Progenitor cell of endocrine pancreas (in vitro differentiated cells): ENCODE measurements at regions not wholly inside any gene's neighbourhood (a gene's known extent, or its start where the extent isn't known, plus 50 kb on each side); places are given as distances from the start of the nearest gene placed in this dataset.

ENCODE experiments used
- DNase-seq: peaks from one replicate; pipeline ENCODE4 v3.0.0; 2021; ENCODE audit warnings: low spot score; ENCODE audit not compliant: unreplicated experiment
- H3K27ac Mint-ChIP-seq: 2 replicates; pipeline ENCODE4 v1.8.0; 2021; ENCODE audit warnings: mild to moderate bottlenecking, moderate library complexity, mixed read lengths
- H3K27me3 Mint-ChIP-seq: 2 replicates; pipeline ENCODE4 v1.8.0; 2021; ENCODE audit warnings: mixed read lengths
- H3K36me3 Mint-ChIP-seq: 2 replicates; pipeline ENCODE4 v1.8.0; 2022; ENCODE audit warnings: mixed read lengths; ENCODE audit not compliant: insufficient read depth
- H3K4me1 Mint-ChIP-seq: 2 replicates; pipeline ENCODE4 v1.8.0; 2021; ENCODE audit warnings: low read depth, mixed read lengths
- H3K4me3 Mint-ChIP-seq: 2 replicates; pipeline ENCODE4 v1.8.0; 2021; ENCODE audit warnings: low read depth, mild to moderate bottlenecking, moderate library complexity, mixed read lengths
- H3K9me3 Mint-ChIP-seq: 2 replicates; pipeline ENCODE4 v1.8.0; 2021; ENCODE audit warnings: low read depth, mixed read lengths
- TF ChIP-seq, protein P1 (sequence below): fragments of 200-600 bp; sonication (generic); IDR thresholded peaks from one replicate; pipeline ENCODE4 v1.5.0; 2021; ENCODE audit warnings: antibody characterized with exemption, mild to moderate bottlenecking; ENCODE audit not compliant: unreplicated experiment

DNA sequence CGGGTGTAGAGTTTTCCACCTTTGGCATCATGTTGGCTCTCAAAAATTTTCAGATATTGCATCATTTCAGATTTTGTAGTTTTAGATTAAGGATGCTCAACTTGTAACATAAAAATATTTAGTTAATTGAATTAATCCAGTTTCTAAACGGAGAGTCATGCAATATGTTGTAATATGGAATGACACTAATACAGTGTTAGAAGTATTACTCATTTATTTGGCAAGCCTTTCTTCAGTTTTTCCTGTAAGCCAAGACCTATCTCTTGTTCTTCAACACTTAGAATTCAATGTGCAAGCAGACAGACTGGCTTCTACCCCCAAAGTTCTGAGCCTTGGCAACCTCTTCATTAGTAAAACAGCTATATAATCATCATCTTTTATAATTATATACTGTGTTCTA, 985.0 kb upstream of the GOT2 start:
- TF ChIP-seq, protein P1, sequence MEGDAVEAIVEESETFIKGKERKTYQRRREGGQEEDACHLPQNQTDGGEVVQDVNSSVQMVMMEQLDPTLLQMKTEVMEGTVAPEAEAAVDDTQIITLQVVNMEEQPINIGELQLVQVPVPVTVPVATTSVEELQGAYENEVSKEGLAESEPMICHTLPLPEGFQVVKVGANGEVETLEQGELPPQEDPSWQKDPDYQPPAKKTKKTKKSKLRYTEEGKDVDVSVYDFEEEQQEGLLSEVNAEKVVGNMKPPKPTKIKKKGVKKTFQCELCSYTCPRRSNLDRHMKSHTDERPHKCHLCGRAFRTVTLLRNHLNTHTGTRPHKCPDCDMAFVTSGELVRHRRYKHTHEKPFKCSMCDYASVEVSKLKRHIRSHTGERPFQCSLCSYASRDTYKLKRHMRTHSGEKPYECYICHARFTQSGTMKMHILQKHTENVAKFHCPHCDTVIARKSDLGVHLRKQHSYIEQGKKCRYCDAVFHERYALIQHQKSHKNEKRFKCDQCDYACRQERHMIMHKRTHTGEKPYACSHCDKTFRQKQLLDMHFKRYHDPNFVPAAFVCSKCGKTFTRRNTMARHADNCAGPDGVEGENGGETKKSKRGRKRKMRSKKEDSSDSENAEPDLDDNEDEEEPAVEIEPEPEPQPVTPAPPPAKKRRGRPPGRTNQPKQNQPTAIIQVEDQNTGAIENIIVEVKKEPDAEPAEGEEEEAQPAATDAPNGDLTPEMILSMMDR: no peak
- H3K27me3 Mint-ChIP-seq: no peaks in the 10 kb centered on the region
- no peaks in the 10 kb centered on the region for H3K9me3 Mint-ChIP-seq
- H3K4me3 Mint-ChIP-seq: no peak overlapping the region
- no peak overlapping the region for H3K27ac Mint-ChIP-seq
- no peak for DNase-seq
- no peaks in the 10 kb centered on the region for H3K36me3 Mint-ChIP-seq
- H3K4me1 Mint-ChIP-seq: peaks cover 9% of the 10 kb centered on the region

DNA sequence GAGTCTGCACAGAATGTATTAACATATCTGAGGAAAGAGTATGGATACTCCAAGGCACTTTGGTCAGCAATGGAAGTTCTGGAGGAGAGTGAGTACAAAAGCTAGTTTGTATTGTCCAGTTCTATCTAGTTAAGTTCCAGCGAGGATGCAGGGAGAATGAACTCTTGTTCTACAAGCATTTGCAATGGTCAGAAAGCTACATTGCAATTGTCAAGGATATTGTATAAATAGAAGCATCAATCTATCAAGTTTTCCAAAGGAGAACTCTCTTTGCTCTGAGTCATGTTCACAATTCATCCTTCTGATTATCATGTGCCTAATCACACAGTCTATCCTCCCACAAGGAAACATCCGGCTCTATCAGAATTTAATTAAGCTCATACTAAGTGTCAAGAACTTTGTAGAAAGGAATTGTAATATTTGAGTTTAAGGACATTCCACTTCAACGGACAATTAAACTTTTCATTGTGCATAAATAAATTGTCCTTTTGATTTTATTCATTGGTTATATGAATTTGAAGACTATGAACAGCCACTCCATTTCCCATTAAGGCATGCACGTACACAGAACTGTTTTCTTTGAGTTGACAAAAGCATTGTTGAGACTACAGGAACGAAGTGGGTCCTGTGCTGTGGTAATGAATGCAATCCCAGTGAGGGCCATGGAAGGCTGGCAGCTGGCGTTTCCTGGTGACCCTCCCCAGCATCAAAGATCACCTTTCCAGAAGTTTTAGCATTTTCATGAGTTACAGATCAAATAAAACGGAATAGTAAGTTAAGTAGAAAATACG, 973.5 kb upstream of the GOT2 start:
- DNase-seq: no peak
- no peaks in the 10 kb centered on the region for H3K27me3 Mint-ChIP-seq
- TF ChIP-seq, protein P1: no peak
- H3K4me1 Mint-ChIP-seq: no peaks in the 10 kb centered on the region
- H3K4me3 Mint-ChIP-seq: no peak overlapping the region
- H3K9me3 Mint-ChIP-seq: no peaks in the 10 kb centered on the region
- H3K36me3 Mint-ChIP-seq: no peaks in the 10 kb centered on the region
- H3K27ac Mint-ChIP-seq: no peak overlapping the region

DNA sequence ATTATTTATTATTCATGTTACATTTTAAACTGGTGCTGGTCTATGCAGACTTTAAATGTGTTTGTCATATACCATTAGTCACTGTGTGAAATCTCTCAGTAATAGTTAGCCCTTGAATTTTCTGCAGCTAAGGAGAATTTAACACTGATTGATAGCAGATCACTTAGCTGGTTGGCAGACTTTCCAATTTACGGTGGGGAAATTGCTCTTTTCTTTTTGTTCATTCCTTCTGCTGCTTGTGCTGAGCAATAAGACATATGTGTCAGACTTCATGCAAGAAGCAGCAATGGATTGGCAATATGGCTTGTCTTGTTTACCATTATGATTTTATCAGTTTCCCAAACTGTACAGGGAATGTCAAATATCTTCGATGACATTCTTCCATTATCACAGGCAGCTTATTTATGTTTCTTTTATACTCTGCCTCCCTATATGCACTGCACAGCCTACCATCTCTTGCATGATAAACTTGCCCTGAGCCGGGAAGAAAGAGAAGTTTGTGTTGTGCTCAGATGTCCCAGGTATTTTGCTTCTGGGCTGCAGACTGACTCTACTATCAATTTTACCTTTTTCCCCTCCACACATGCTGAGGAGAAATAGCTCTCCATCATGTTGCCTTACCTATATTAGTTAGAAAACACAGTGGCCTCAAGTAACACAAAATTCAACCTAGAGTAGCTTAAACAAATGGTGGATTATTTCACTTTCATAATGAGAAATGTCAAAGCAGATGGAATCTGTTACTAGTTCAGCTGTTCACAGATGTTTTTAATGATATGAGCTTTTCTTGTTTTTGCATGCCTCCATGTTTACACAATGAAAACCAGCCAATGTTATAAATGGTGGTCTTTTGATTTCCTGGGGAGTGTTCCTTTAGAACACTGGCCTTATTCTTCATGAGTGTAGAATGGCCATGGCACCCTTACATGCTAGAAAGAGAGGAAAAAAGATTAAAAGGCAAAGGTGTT, 968.1 kb upstream of the GOT2 start:
- TF ChIP-seq, protein P1: no peak
- no peak for DNase-seq
- no peaks in the 10 kb centered on the region for H3K27me3 Mint-ChIP-seq
- no peaks in the 10 kb centered on the region for H3K9me3 Mint-ChIP-seq
- H3K36me3 Mint-ChIP-seq: no peaks in the 10 kb centered on the region
- H3K27ac Mint-ChIP-seq: no peak overlapping the region
- peaks cover 3% of the 10 kb centered on the region for H3K4me1 Mint-ChIP-seq
- no peak overlapping the region for H3K4me3 Mint-ChIP-seq

DNA sequence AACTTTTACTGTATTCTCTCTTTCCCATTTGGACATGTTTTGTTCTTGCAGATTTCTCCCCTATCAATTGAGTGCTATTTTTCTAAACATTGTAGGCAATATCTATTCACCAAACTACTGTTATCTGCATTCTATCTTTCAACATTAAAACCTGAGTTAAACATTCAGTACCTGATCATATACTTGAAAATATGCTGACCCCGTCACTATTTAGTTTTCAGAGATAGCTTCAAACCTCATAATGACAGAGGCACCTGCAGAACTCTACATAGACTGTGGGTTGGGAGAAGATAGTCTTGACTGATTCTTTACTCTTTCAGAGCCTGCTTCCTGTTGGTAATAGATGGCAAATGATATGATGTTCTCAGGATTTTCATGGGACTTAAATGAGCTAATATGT, 965.7 kb upstream of the GOT2 start:
- H3K27me3 Mint-ChIP-seq: no peaks in the 10 kb centered on the region
- H3K36me3 Mint-ChIP-seq: no peaks in the 10 kb centered on the region
- H3K27ac Mint-ChIP-seq: no peak overlapping the region
- TF ChIP-seq, protein P1: no peak
- no peak overlapping the region for H3K4me3 Mint-ChIP-seq
- peaks cover 3% of the 10 kb centered on the region for H3K4me1 Mint-ChIP-seq
- H3K9me3 Mint-ChIP-seq: no peaks in the 10 kb centered on the region
- no peak for DNase-seq

DNA sequence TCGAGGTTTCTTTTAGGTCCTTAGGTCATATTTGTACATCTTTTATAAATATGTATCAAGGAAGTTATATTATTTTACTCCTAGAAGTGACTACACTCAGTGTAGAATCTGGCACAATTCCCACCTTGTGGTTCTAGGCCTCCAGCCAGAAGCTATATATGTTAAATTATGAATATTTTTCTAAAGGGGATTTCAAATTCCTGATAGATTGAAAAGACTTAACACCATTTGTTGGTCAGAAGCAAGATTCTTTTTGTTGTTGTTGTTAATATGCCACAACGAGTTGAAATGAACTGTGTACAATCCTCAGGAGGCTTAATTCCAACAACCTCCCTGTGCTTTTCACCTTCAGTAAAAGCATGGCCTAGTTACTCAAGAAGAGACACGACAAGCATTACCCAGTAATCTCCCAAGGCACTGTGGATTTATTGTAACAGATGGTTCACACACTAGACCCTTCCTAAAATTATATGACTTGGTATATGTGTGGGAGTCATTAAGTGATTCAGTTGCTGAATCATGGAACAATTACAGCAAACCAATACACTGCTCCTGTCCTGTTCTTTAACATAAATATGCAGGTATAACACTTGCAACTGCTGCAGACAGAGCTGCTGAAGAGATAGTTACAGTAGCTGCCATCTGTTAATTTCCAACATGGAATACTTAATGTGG, 964.4 kb upstream of the GOT2 start:
- Mint-ChIP-seq H3K27ac (no peak overlapping the region), H3K27me3 (no peaks in the 10 kb centered on the region), H3K4me1 (peaks cover 3% of the 10 kb centered on the region), H3K9me3 (no peaks in the 10 kb centered on the region), H3K4me3 (no peak overlapping the region), H3K36me3 (no peaks in the 10 kb centered on the region)
- TF ChIP-seq, protein P1: no peak
- no peak for DNase-seq
